Mesenchymal stem cell (in vitro differentiated cells and primary cell): ENCODE measurements at regions not wholly inside any gene's neighbourhood (a gene's known extent, or its start where the extent isn't known, plus 50 kb on each side); places are given as distances from the start of the nearest gene placed in this dataset.

Experiments
- DNase-seq: peaks from one replicate; pipeline ENCODE4 v3.0.0-alpha.2; 2013
- H2AFZ ChIP-seq: one replicate; pipeline ENCODE4 v1.6.1; 2013; ENCODE audit warnings: low read depth, mild to moderate bottlenecking, control low read depth, inconsistent platforms, low read length, moderate library complexity
- H2AK5ac ChIP-seq: 2 replicates; pipeline ENCODE4 v1.6.1; 2013; ENCODE audit warnings: low read length, moderate library complexity, mild to moderate bottlenecking, inconsistent platforms; ENCODE audit not compliant: severe bottlenecking
- H2BK120ac ChIP-seq: one replicate; pipeline ENCODE4 v1.6.1; 2013; ENCODE audit warnings: low read depth, mild to moderate bottlenecking, inconsistent platforms, low read length, moderate library complexity
- H2BK12ac ChIP-seq, 2 experiments: one replicate each; pipeline ENCODE4 v1.6.1; 2013; ENCODE audit warnings: inconsistent platforms in 2 of 2, low read length in 2 of 2, mild to moderate bottlenecking in 2 of 2, moderate library complexity in 2 of 2, control low read depth in 1 of 2
- H2BK15ac ChIP-seq: one replicate; pipeline ENCODE4 v1.6.1; 2013; ENCODE audit warnings: mild to moderate bottlenecking, low read depth, inconsistent platforms; ENCODE audit not compliant: poor library complexity, severe bottlenecking
- H2BK5ac ChIP-seq: 2 replicates; pipeline ENCODE4 v1.6.1; 2013; ENCODE audit warnings: low read depth, mild to moderate bottlenecking, low read length, control low read depth, inconsistent platforms; ENCODE audit not compliant: poor library complexity, severe bottlenecking
- H3K14ac ChIP-seq, 2 experiments: one replicate each; pipeline ENCODE4 v1.6.1; 2013; ENCODE audit warnings: inconsistent platforms in 2 of 2, low read length in 2 of 2, control low read depth in 1 of 2, mild to moderate bottlenecking in 1 of 2, moderate library complexity in 1 of 2
- H3K18ac ChIP-seq, 2 experiments: one replicate each; pipeline ENCODE4 v1.6.1; 2013; ENCODE audit warnings: inconsistent platforms in 2 of 2, low read length in 2 of 2, control low read depth in 1 of 2, low read depth in 1 of 2, mild to moderate bottlenecking in 1 of 2
- H3K23ac ChIP-seq, 2 experiments: one replicate each; pipeline ENCODE4 v1.6.1; 2013; ENCODE audit warnings: inconsistent platforms in 2 of 2, low read length in 2 of 2, mild to moderate bottlenecking in 2 of 2, moderate library complexity in 2 of 2, control low read depth in 1 of 2
- H3K27ac ChIP-seq: 2 replicates; pipeline ENCODE4 v1.5.1; 2013; ENCODE audit warnings: mild to moderate bottlenecking, moderate library complexity, low read length, control low read depth, inconsistent platforms; ENCODE audit not compliant: poor library complexity, severe bottlenecking
- H3K27me3 ChIP-seq, 2 experiments: 2 replicates each; pipeline versions ENCODE4 v1.6.1 to v1.7.0; 2013; ENCODE audit warnings: low read length in 2 of 2, mild to moderate bottlenecking in 2 of 2, moderate library complexity in 2 of 2, control low read depth in 1 of 2, inconsistent platforms in 1 of 2; ENCODE audit not compliant: control insufficient read depth in 1 of 2, insufficient read depth in 1 of 2
- H3K36me3 ChIP-seq, 2 experiments: 2 replicates each; pipeline versions ENCODE4 v1.6.1 to v1.7.0; 2013; ENCODE audit warnings: low read length in 2 of 2, control low read depth in 1 of 2, inconsistent platforms in 1 of 2, low read depth in 1 of 2, mild to moderate bottlenecking in 1 of 2; ENCODE audit not compliant: insufficient read depth in 2 of 2, control insufficient read depth in 1 of 2
- H3K4ac ChIP-seq, 2 experiments: one replicate each; pipeline ENCODE4 v1.6.1; 2013; ENCODE audit warnings: inconsistent platforms in 2 of 2, low read length in 2 of 2, mild to moderate bottlenecking in 2 of 2, moderate library complexity in 2 of 2, control low read depth in 1 of 2, low read depth in 1 of 2
- H3K4me1 ChIP-seq: 2 replicates; pipeline ENCODE4 v1.6.1; 2013; ENCODE audit warnings: low read depth, low read length, control low read depth; ENCODE audit not compliant: control insufficient read depth, insufficient read depth
- H3K4me2 ChIP-seq: 2 replicates; pipeline ENCODE4 v1.6.1; 2013; ENCODE audit warnings: low read length, mild to moderate bottlenecking, inconsistent platforms; ENCODE audit not compliant: poor library complexity, severe bottlenecking
- H3K4me3 ChIP-seq, 2 experiments: 2 replicates each; pipeline versions ENCODE4 v1.5.1 to v1.7.0; 2013; ENCODE audit warnings: low read length in 2 of 2, mild to moderate bottlenecking in 2 of 2, control low read depth in 1 of 2, low read depth in 1 of 2; ENCODE audit not compliant: insufficient read depth in 1 of 2
- H3K79me1 ChIP-seq: replicated peaks from 2 replicates; pipeline ENCODE4 v1.6.1; 2013; ENCODE audit warnings: mild to moderate bottlenecking, control low read depth, low read length, inconsistent platforms; ENCODE audit not compliant: poor library complexity, severe bottlenecking
- H3K9ac ChIP-seq: 2 replicates; pipeline ENCODE4 v1.7.0; 2013; ENCODE audit warnings: mild to moderate bottlenecking, low read length, moderate library complexity
- H3K9me3 ChIP-seq: 2 replicates; pipeline ENCODE4 v1.7.0; 2013; ENCODE audit warnings: mild to moderate bottlenecking, low read length; ENCODE audit not compliant: control insufficient read depth
- H4K8ac ChIP-seq: one replicate; pipeline ENCODE4 v1.6.1; 2013; ENCODE audit warnings: inconsistent platforms, mild to moderate bottlenecking, low read length, moderate library complexity
- H4K91ac ChIP-seq: one replicate; pipeline ENCODE4 v1.6.1; 2013; ENCODE audit warnings: mild to moderate bottlenecking, low read length, inconsistent platforms
- WGBS: methylation state at CpG from one replicate; pipeline ENCODE4 v1.1.7; 2013; ENCODE audit warnings: mixed read lengths; 5-methylcytosine and 5-hydroxymethylcytosine counted together

DNA sequence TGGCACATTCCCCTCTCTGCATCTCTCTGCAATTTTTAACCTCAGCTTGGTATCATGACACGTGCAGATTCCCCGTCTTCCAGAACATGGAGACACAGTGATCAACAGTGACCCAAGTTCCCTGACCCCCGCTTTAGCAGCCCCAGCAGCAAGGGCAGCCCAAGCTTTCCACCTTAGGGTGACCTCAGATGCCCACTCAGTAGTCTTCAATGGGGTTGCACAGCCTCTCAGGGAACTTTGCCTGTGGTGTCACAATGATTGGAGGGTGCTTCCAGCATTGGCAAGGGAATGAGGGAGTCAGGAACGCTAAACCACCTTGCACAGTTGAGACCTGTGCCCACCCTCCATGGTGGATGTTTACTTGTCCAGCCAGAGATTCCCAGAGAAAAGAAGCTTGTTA is 287.1 kb upstream of the CDH4 start:
- H4K8ac ChIP-seq, result no peak overlapping the region
- H3K23ac ChIP-seq, result no peak overlapping the region
- H2AK5ac ChIP-seq, result no peak overlapping the region
- no peak overlapping the region for H3K4ac ChIP-seq
- H2BK15ac ChIP-seq, result no peak overlapping the region
- no peak overlapping the region for H3K27ac ChIP-seq
- no peaks in the 10 kb centered on the region for H3K79me1 ChIP-seq
- H2BK5ac ChIP-seq, result no peak overlapping the region
- no peak overlapping the region for H2AFZ ChIP-seq
- H3K9me3 ChIP-seq, result peaks cover 13% of the 10 kb centered on the region
- no peak overlapping the region for H2BK120ac ChIP-seq
- no peak overlapping the region for H2BK12ac ChIP-seq
- no peak overlapping the region for H3K9ac ChIP-seq
- H3K36me3 ChIP-seq, result no peaks in the 10 kb centered on the region
- no peak overlapping the region for H3K4me2 ChIP-seq
- H3K18ac ChIP-seq, result no peak overlapping the region
- no peak for DNase-seq
- no peak overlapping the region for H3K14ac ChIP-seq
- WGBS, result 79% methylated on average over 4 of the region's 4 CpGs
- H3K27me3 ChIP-seq, result no peaks in the 10 kb centered on the region
- no peak overlapping the region for H4K91ac ChIP-seq
- no peak overlapping the region for H3K4me3 ChIP-seq
- H3K4me1 ChIP-seq, result no peaks in the 10 kb centered on the region

GRCh38 chr20:60966031-60966430 is 286.0 kb upstream of the CDH4 start:
- H3K27me3 ChIP-seq, result no peaks in the 10 kb centered on the region
- no peak overlapping the region for H2BK12ac ChIP-seq
- H2AFZ ChIP-seq, result no peak overlapping the region
- no peak overlapping the region for H4K8ac ChIP-seq
- no peaks in the 10 kb centered on the region for H3K79me1 ChIP-seq
- H3K27ac ChIP-seq, result no peak overlapping the region
- DNase-seq, result no peak
- no peak overlapping the region for H2AK5ac ChIP-seq
- no peak overlapping the region for H2BK5ac ChIP-seq
- H3K9me3 ChIP-seq, result peaks cover 13% of the 10 kb centered on the region
- no peak overlapping the region for H3K4me3 ChIP-seq
- H2BK120ac ChIP-seq, result no peak overlapping the region
- no peak overlapping the region for H3K4ac ChIP-seq
- H3K23ac ChIP-seq, result no peak overlapping the region
- no peak overlapping the region for H3K4me2 ChIP-seq
- H4K91ac ChIP-seq, result no peak overlapping the region
- no peak overlapping the region for H2BK15ac ChIP-seq
- no peak overlapping the region for H3K14ac ChIP-seq
- no peak overlapping the region for H3K9ac ChIP-seq
- no peak overlapping the region for H3K18ac ChIP-seq
- no peaks in the 10 kb centered on the region for H3K4me1 ChIP-seq
- no peaks in the 10 kb centered on the region for H3K36me3 ChIP-seq
- WGBS, result 67% methylated on average over 4 of the region's 9 CpGs

DNA sequence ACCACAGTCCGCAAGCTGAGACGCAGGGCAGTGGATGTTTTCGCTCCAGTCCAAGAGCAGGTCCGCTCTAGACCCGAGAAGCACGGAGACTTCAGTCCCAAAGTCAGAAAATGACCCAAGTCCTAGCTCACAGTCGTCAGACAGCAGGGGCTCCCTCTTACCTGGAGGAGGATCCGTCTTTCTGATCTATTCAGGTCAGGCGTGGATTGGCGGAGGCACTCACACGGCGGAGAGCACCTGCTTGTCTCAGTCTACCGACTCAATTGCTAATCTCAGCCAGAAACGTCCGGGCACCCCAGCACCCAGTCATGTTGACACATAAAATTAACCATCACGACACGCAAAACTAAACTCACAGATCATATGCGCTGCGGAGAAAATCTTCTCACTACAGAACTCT is 285.3 kb upstream of the CDH4 start:
- H3K27me3 ChIP-seq, result no peaks in the 10 kb centered on the region
- no peak overlapping the region for H2AK5ac ChIP-seq
- no peak overlapping the region for H2BK12ac ChIP-seq
- no peak overlapping the region for H2BK15ac ChIP-seq
- no peaks in the 10 kb centered on the region for H3K79me1 ChIP-seq
- DNase-seq, result no peak
- no peak overlapping the region for H2BK5ac ChIP-seq
- H3K18ac ChIP-seq, result no peak overlapping the region
- H3K4me1 ChIP-seq, result no peaks in the 10 kb centered on the region
- H4K8ac ChIP-seq, result no peak overlapping the region
- H3K36me3 ChIP-seq, result no peaks in the 10 kb centered on the region
- 87% methylated on average over 19 of the region's 19 CpGs for WGBS
- no peak overlapping the region for H4K91ac ChIP-seq
- H2BK120ac ChIP-seq, result no peak overlapping the region
- no peak overlapping the region for H3K4ac ChIP-seq
- no peak overlapping the region for H3K14ac ChIP-seq
- H2AFZ ChIP-seq, result no peak overlapping the region
- no peak overlapping the region for H3K27ac ChIP-seq
- no peak overlapping the region for H3K9ac ChIP-seq
- H3K4me2 ChIP-seq, result no peak overlapping the region
- no peak overlapping the region for H3K4me3 ChIP-seq
- H3K9me3 ChIP-seq, result peaks cover 13% of the 10 kb centered on the region
- no peak overlapping the region for H3K23ac ChIP-seq

GRCh38 chr20:60967431-60968316 is 284.4 kb upstream of the CDH4 start:
- H4K8ac ChIP-seq, result no peak overlapping the region
- no peak overlapping the region for H3K14ac ChIP-seq
- H2AK5ac ChIP-seq, result no peak overlapping the region
- H3K4me3 ChIP-seq, result no peak overlapping the region
- H2BK5ac ChIP-seq, result no peak overlapping the region
- H3K27me3 ChIP-seq, result no peaks in the 10 kb centered on the region
- no peaks in the 10 kb centered on the region for H3K4me1 ChIP-seq
- H3K36me3 ChIP-seq, result no peaks in the 10 kb centered on the region
- no peak overlapping the region for H3K4me2 ChIP-seq
- H2BK120ac ChIP-seq, result no peak overlapping the region
- H3K9ac ChIP-seq, result no peak overlapping the region
- peaks cover 13% of the 10 kb centered on the region for H3K9me3 ChIP-seq
- no peak overlapping the region for H3K18ac ChIP-seq
- H2AFZ ChIP-seq, result no peak overlapping the region
- no peak overlapping the region for H3K27ac ChIP-seq
- no peak overlapping the region for H2BK15ac ChIP-seq
- 94% methylated on average over 51 of the region's 56 CpGs for WGBS
- H3K79me1 ChIP-seq, result no peaks in the 10 kb centered on the region
- DNase-seq, result no peak
- no peak overlapping the region for H2BK12ac ChIP-seq
- no peak overlapping the region for H4K91ac ChIP-seq
- H3K4ac ChIP-seq, result no peak overlapping the region
- H3K23ac ChIP-seq, result no peak overlapping the region
